Common myeloid progenitor, CD34-positive (primary cell): ENCODE measurements at regions not wholly inside any gene's neighbourhood (a gene's known extent, or its start where the extent isn't known, plus 50 kb on each side); places are given as distances from the start of the nearest gene placed in this dataset.

Experiments used
- CTCF ChIA-PET: fragments of 350-600 bp; sonication (Branson Sonifier 250); formaldehyde crosslinking; loops from one replicate; lab custom pipeline; 2021; ENCODE audit warnings: antibody characterized with exemption; lab: Charles Lee
- POLR2A ChIA-PET: fragments of 350-600 bp; sonication (Branson Sonifier 250); formaldehyde crosslinking; loops from one replicate; lab custom pipeline; 2021; ENCODE audit warnings: antibody characterized with exemption; lab: Charles Lee
- DNase-seq, 3 donors: peaks; one replicate each; pipeline versions ENCODE4 v3.0.0 to v3.0.0-alpha.2; 2013
- H3K27ac ChIP-seq, 2 experiments: 1 replicate in 1 of 2; 2 replicates in 1 of 2; pipeline ENCODE4 v1.7.0; 2013; ENCODE audit warnings: inconsistent platforms in 2 of 2, low read length in 2 of 2, mild to moderate bottlenecking in 2 of 2, low read depth in 1 of 2, moderate library complexity in 1 of 2; ENCODE audit not compliant: severe bottlenecking in 2 of 2, insufficient read depth in 1 of 2, poor library complexity in 1 of 2
- H3K27me3 ChIP-seq, 5 experiments: replicated peaks in 2 of 5; 1 replicate in 3 of 5; 2 replicates in 2 of 5; pipeline versions ENCODE4 v1.6.1 to v1.7.0; 2013; ENCODE audit warnings: low read length in 4 of 5, mild to moderate bottlenecking in 2 of 5, moderate library complexity in 2 of 5, inconsistent platforms in 1 of 5; ENCODE audit not compliant: insufficient read depth in 5 of 5, control insufficient read depth in 4 of 5
- H3K36me3 ChIP-seq, 4 experiments: 1 replicate in 2 of 4; 2 replicates in 2 of 4; pipeline versions ENCODE4 v1.6.1 to v1.7.0; 2013; ENCODE audit warnings: low read length in 3 of 4, control low read depth in 1 of 4, mild to moderate bottlenecking in 1 of 4; ENCODE audit not compliant: control insufficient read depth in 4 of 4, insufficient read depth in 4 of 4
- H3K4me1 ChIP-seq, 4 experiments: 1 replicate in 3 of 4; 2 replicates in 1 of 4; pipeline versions ENCODE4 v1.6.1 to v1.7.1; 2013; ENCODE audit warnings: low read length in 3 of 4, mild to moderate bottlenecking in 3 of 4, control low read depth in 1 of 4, inconsistent platforms in 1 of 4, moderate library complexity in 1 of 4; ENCODE audit not compliant: control insufficient read depth in 4 of 4, insufficient read depth in 4 of 4; ENCODE audit errors: control extremely low read depth in 1 of 4
- H3K4me3 ChIP-seq, 7 experiments: 1 replicate in 4 of 7; 2 replicates in 3 of 7; pipeline versions ENCODE4 v1.5.1 to v1.7.0; 2013; ENCODE audit warnings: mild to moderate bottlenecking in 7 of 7, low read length in 6 of 7, moderate library complexity in 6 of 7, inconsistent platforms in 2 of 7, low read depth in 2 of 7, control low read depth in 1 of 7; ENCODE audit not compliant: insufficient read depth in 4 of 7, control insufficient read depth in 1 of 7; ENCODE audit errors: extremely low read depth in 1 of 7
- H3K9me3 ChIP-seq, 5 experiments: 1 replicate in 4 of 5; 2 replicates in 1 of 5; pipeline versions ENCODE4 v1.6.1 to v1.7.1; 2013; ENCODE audit warnings: low read length in 4 of 5, mild to moderate bottlenecking in 2 of 5, inconsistent platforms in 1 of 5, low read depth in 1 of 5, moderate library complexity in 1 of 5; ENCODE audit not compliant: control insufficient read depth in 4 of 5, insufficient read depth in 2 of 5; ENCODE audit errors: control extremely low read depth in 1 of 5
- WGBS: methylation state at CpG from one replicate; pipeline ENCODE4 v1.1.5; 2013; ENCODE audit not compliant: insufficient coverage; 5-methylcytosine and 5-hydroxymethylcytosine counted together

DNA sequence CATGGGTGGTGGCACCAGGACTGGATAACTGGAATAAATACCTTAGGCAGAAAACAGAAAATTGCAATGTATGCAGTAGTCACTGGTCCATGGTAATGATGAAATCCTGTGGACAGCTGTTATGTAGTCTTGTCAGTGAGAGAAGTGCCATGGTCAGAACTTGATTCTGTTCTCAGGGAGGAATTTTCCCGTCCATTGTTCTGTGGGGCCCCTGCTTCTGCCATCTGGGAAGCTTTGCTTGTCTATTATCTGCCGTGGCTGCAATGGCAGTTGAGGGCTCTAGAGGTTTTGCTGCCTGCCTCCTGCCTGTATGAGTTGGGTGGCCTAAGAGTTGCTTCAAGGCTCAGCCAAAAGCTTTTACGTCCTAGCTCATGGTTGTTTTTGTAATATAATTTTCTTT, 126.8 kb upstream of the SLC35B3 start:
- CTCF ChIA-PET = no interaction called here
- Histone ChIP-seq H3K27me3 (no peaks in the 10 kb centered on the region), H3K27ac (no peak overlapping the region), H3K9me3 (no peaks in the 10 kb centered on the region), H3K36me3 (no peaks in the 10 kb centered on the region), H3K4me3 (no peak overlapping the region), H3K4me1 (peaks cover 0 to 4% (median 0%) of the 10 kb centered on the region in 4 experiments)
- POLR2A ChIA-PET = no interaction called here
- WGBS = 90% methylated on average over 2 of the region's 3 CpGs
- DNase-seq = no peak

DNA sequence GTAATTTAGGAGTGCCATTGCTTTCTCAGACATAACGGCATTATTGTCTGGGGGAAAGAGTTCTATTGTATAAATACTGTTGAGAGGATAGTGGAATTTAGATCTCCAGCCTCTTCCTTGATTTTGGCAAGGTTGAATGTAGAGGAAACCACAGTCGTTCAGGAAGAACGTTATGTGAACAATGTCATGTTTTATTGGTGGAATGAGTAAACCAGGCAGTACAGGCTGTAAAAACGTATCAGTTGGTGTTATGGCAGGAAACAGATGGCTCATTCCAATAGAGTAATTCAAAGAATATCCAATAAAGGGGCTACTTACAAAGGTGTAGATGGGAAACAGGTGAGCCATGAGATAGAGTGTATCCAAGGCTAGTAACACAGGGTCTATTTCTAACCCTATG, 123.6 kb upstream of the SLC35B3 start:
- no peak overlapping the region for H3K27ac ChIP-seq
- H3K4me1 ChIP-seq = peaks cover 0 to 4% (median 0%) of the 10 kb centered on the region in 4 experiments
- no peaks in the 10 kb centered on the region for H3K9me3 ChIP-seq
- no peak overlapping the region for H3K4me3 ChIP-seq
- DNase-seq = peak in 1 of 3 donors; percentile 1
- WGBS = 30% methylated on average over 3 of the region's 4 CpGs
- H3K27me3 ChIP-seq = no peaks in the 10 kb centered on the region
- no peaks in the 10 kb centered on the region for H3K36me3 ChIP-seq
- POLR2A ChIA-PET = no interaction called here
- CTCF ChIA-PET = no interaction called here

DNA sequence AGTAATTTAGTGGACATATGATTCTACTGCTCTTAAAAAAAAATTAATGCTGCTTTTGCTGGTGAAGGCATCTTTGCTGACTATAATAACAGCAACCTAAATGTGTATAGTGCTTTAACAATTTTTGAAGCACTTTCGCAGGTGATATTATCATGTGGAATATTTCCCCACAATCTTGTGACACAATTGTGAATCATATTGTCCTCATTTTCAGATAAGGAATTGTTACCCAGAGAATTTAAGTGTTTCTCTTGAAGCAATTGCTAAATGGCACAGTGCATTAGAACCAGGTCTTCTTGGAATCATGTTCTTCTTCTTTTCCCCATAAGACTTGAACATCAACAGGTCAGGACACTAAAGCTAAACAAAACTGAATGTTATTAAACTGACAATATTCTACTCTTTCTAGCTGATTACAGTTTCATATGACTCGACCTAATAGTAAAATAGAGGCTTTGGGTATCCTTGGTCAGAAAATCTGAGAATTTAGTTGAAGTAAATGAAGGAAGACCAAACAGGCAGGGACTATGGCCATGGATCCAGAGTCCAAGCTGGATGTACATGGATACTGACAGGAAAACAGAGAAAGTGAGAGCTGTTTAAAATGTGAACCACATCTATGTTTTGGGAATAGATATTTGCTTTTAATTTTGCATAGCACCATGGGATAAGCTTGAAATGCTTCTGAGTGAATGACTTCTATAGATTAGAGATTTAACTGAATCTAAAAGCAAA, 121.8 kb upstream of the SLC35B3 start:
- no peak for DNase-seq
- ChIA-PET CTCF (no interaction called here), POLR2A (no interaction called here)
- no peaks in the 10 kb centered on the region for H3K27me3 ChIP-seq
- no peaks in the 10 kb centered on the region for H3K9me3 ChIP-seq
- H3K27ac ChIP-seq = no peak overlapping the region
- WGBS = 100% methylated on average over 1 of the region's 2 CpGs
- no peaks in the 10 kb centered on the region for H3K36me3 ChIP-seq
- peaks cover 0 to 4% (median 0%) of the 10 kb centered on the region in 4 experiments for H3K4me1 ChIP-seq
- H3K4me3 ChIP-seq = no peak overlapping the region

DNA sequence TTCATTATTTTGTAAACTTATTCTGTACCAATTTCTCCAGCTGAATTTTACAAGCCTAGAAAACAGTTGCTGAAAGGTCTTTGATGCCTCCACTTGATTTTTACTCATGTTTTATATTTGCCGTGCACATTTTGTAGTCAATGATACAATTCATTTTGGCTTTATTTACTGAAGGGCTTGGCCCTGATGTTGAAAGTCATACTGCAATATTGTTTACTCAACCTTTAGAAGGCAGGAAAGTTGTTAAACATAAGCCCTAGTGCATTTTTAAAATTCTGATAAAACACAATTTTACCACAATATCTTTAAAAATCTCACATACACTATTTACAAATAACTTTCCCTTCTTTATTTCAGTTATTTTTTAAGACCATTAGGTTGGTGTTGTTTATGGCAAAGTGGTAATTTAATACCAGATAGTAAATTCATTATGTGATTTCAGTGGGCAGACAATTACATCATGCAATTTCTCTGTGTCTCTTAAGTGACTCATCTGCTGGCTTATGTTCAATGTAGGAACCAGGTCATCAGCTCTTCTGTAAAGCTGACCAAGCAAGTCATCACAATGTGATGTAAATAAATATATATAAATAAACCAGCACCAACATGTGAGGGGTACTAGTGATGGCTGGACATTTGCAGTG, 121.1 kb upstream of the SLC35B3 start:
- DNase-seq = no peak
- ChIA-PET CTCF (no interaction called here), POLR2A (no interaction called here)
- Histone ChIP-seq H3K27ac (no peak overlapping the region), H3K36me3 (no peaks in the 10 kb centered on the region), H3K4me1 (peaks cover 0 to 4% (median 0%) of the 10 kb centered on the region in 4 experiments), H3K27me3 (no peaks in the 10 kb centered on the region), H3K9me3 (no peaks in the 10 kb centered on the region), H3K4me3 (no peak overlapping the region)
- no CpG with 5 or more reads among the region's 1 CpG for WGBS

DNA sequence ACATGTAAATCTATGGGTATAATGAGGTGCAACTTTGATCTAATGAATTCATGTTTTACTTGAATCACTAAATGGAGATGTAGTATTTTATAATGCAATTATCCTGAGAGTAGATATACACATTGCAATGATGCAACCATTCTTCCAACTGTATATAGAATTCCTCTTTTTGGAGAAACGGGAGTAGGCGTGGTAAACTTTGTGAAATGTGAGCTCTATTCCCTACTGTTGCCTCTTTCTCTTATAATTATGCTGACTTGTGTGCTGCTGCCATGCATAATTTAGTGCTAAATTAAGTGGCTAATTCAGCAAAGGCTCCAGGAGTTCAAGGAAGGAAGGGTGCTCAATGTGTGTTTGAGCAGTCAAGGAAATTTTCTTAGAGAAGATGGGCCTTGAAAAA, 116.6 kb upstream of the SLC35B3 start:
- POLR2A ChIA-PET = no interaction called here
- no peaks in the 10 kb centered on the region for H3K4me1 ChIP-seq
- no peak overlapping the region for H3K4me3 ChIP-seq
- CTCF ChIA-PET = no interaction called here
- WGBS = 100% methylated on average over 2 of the region's 2 CpGs
- H3K27ac ChIP-seq = no peak overlapping the region
- H3K36me3 ChIP-seq = no peaks in the 10 kb centered on the region
- no peak for DNase-seq
- H3K9me3 ChIP-seq = no peaks in the 10 kb centered on the region
- H3K27me3 ChIP-seq = no peaks in the 10 kb centered on the region

DNA sequence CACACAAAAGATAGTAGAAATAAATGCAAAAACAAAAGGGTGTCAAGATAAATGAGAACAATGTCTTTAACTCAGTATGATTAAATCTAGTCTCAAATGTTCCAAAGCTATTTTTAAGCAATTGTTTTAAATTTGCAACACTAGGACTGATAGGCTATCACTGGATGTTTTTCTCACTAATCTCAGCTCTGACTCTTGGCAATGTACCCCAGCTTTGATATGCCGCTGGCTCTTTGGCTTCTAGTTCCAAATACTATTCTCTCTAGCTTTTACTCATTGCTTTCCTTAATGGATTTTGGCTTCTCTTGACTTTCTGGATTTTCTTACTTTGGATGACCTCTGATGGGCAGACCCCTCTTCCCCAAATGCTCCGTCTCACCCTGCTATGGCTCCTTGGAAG, 116.0 kb upstream of the SLC35B3 start:
- ChIA-PET CTCF (no interaction called here), POLR2A (no interaction called here)
- Histone ChIP-seq H3K27me3 (no peaks in the 10 kb centered on the region), H3K4me1 (no peaks in the 10 kb centered on the region), H3K27ac (no peak overlapping the region), H3K36me3 (no peaks in the 10 kb centered on the region), H3K4me3 (no peak overlapping the region), H3K9me3 (no peaks in the 10 kb centered on the region)
- no peak for DNase-seq
- WGBS = 100% methylated on average over 2 of the region's 2 CpGs

DNA sequence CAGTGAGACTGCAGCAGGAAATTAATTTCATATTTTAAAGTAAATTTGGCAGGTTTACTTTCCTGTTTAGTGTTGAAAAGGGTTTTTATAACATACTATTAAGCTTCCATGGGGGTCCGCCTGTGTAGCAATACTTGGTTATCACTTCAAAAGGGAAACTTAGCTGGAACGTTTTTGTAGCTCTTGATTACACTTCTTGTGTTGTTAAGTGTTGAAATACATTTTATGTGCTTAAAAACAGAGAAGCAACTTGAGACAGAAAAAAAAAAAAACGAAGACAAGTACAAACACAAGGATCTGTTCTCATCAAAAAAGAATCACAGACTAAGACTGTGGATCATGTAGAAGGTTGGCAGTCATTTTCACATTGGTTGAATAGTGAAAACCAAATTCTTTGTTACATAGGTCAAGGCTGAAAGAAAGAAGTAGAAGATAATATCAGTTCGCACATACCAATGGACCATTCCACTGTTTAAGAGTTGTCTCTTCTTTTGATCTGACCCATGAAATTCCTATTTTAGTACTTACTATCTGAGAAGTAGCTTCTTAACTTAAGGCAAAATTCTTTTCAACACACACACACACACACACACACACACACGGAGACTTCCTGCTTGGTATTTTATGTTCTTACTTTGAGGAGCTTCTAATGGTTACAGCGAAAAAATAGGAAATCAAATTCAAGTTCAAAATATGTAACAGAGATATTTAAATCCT, 113.9 kb upstream of the SLC35B3 start:
- POLR2A ChIA-PET = no interaction called here
- CTCF ChIA-PET = no interaction called here

More for the DNA sequence above, 113.9 kb upstream of the SLC35B3 start:
- H3K27me3 ChIP-seq = peaks cover 0 to 2% (median 0%) of the 10 kb centered on the region in 5 experiments
- H3K4me1 ChIP-seq = no peaks in the 10 kb centered on the region
- no peaks in the 10 kb centered on the region for H3K9me3 ChIP-seq
- no peak overlapping the region for H3K27ac ChIP-seq
- H3K4me3 ChIP-seq = no peak overlapping the region
- no peak for DNase-seq
- WGBS = 92% methylated on average over 2 of the region's 6 CpGs
- no peaks in the 10 kb centered on the region for H3K36me3 ChIP-seq
